SK-N-SH (cell line): ENCODE measurements at regions not wholly inside any gene's neighbourhood (a gene's known extent, or its start where the extent isn't known, plus 50 kb on each side); places are given as distances from the start of the nearest gene placed in this dataset.

Experiments used
- CTCF ChIA-PET: fragments of 300-600, 350-600 bp; formaldehyde crosslinking; extraction: SDS; loops from one replicate; lab custom pipeline; 2021; lab: Yijun Ruan, JAX
- POLR2A ChIA-PET: fragments of 350-600 bp; sonication (Branson Sonifier 250); formaldehyde crosslinking; extraction: SDS; loops from one replicate; lab custom pipeline; 2020; ENCODE audit warnings: antibody characterized with exemption, inconsistent platforms; lab: Yijun Ruan, JAX
- DNase-seq: peaks from one replicate; pipeline ENCODE4 v3.0.0; 2012
- H2AFZ ChIP-seq: fragments of 200-600 bp; sonication (generic); 2 replicates; pipeline ENCODE4 v1.8.1; 2016; ENCODE audit warnings: antibody characterized with exemption, mild to moderate bottlenecking, low read depth
- H3F3A ChIP-seq: fragments of 200-600 bp; sonication (generic); replicated peaks from 2 replicates; pipeline ENCODE3; 2016; ENCODE audit warnings: antibody characterized with exemption, mild to moderate bottlenecking; ENCODE audit not compliant: insufficient read depth
- H3K27ac ChIP-seq, 2 experiments: fragments of 200-500 bp in 1 of 2; fragments of 200-600 bp in 1 of 2; sonication (Bioruptor generic) in 1 of 2; sonication (generic), shearing (Covaris generic) in 1 of 2; 2 replicates each; pipeline versions ENCODE4 v1.5.1 to v1.6.1; 2014 to 2016; ENCODE audit warnings: low read depth in 2 of 2, inconsistent platforms in 1 of 2, low read length in 1 of 2, mild to moderate bottlenecking in 1 of 2, mixed read lengths in 1 of 2
- H3K27me3 ChIP-seq: fragments of 200-600 bp; sonication (generic), shearing (Covaris generic); 2 replicates; pipeline ENCODE4 v1.6.1; 2016; ENCODE audit warnings: mixed run types; ENCODE audit not compliant: insufficient read depth
- H3K36me3 ChIP-seq, 2 experiments: fragments of 200-500 bp in 1 of 2; fragments of 200-600 bp in 1 of 2; sonication (Bioruptor generic) in 1 of 2; sonication (generic) in 1 of 2; replicated peaks in 1 of 2; 2 replicates each; pipeline versions ENCODE3 to v1.5.1; 2014 to 2016; ENCODE audit warnings: low read length in 1 of 2, mild to moderate bottlenecking in 1 of 2; ENCODE audit not compliant: insufficient read depth in 2 of 2, control insufficient read depth in 1 of 2
- H3K4me1 ChIP-seq, 2 experiments: fragments of 200-500 bp in 1 of 2; fragments of 200-600 bp in 1 of 2; sonication (Bioruptor generic) in 1 of 2; sonication (generic), shearing (Covaris generic) in 1 of 2; 2 replicates each; pipeline versions ENCODE4 v1.5.1 to v1.6.1; 2014 to 2016; ENCODE audit warnings: low read depth in 1 of 2, low read length in 1 of 2, mixed run types in 1 of 2; ENCODE audit not compliant: insufficient read depth in 2 of 2, control insufficient read depth in 1 of 2
- H3K4me2 ChIP-seq: fragments of 200-600 bp; sonication (generic), shearing (Covaris generic); 2 replicates; pipeline ENCODE4 v1.6.1; 2017; ENCODE audit warnings: mixed run types
- H3K4me3 ChIP-seq, 2 experiments: fragments of 200-500 bp in 1 of 2; fragments of 200-600 bp in 1 of 2; sonication (Bioruptor generic) in 1 of 2; sonication (generic), shearing (Covaris generic) in 1 of 2; 2 replicates each; pipeline versions ENCODE4 v1.5.1 to v1.8.1; 2014 to 2016; ENCODE audit warnings: low read depth in 2 of 2, inconsistent platforms in 1 of 2, low read length in 1 of 2, mild to moderate bottlenecking in 1 of 2, mixed read lengths in 1 of 2, moderate library complexity in 1 of 2
- H3K79me2 ChIP-seq: fragments of 200-600 bp; sonication (generic); 2 replicates; pipeline ENCODE4 v1.8.1; 2017; ENCODE audit warnings: mild to moderate bottlenecking; ENCODE audit not compliant: insufficient read depth
- H3K9ac ChIP-seq: fragments of 200-600 bp; sonication (generic); 2 replicates; pipeline ENCODE4 v1.6.1; 2017; ENCODE audit warnings: mixed run types
- H3K9me2 ChIP-seq: fragments of 200-600 bp; sonication (generic); 2 replicates; pipeline ENCODE4 v1.6.1; 2017; ENCODE audit warnings: mixed run types
- H3K9me3 ChIP-seq: fragments of 200-600 bp; sonication (generic); 2 replicates; pipeline ENCODE4 v1.6.1; 2017; ENCODE audit warnings: mixed run types, mild to moderate bottlenecking, moderate library complexity
- H4K20me1 ChIP-seq: fragments of 200-600 bp; sonication (generic); 2 replicates; pipeline ENCODE4 v1.6.1; 2017; ENCODE audit warnings: mild to moderate bottlenecking, mixed run types; ENCODE audit not compliant: insufficient read depth
- CTCF ChIP-seq: fragments of 200-600 bp; sonication (generic); IDR thresholded peaks from 2 replicates; pipeline ENCODE4 v1.6.1; 2017; ENCODE audit warnings: antibody characterized with exemption, mild to moderate bottlenecking, moderate library complexity
- EP300 ChIP-seq, 2 experiments: IDR thresholded peaks; 2 replicates each; pipeline versions ENCODE4 v1.4.0 to v1.6.1; 2012; ENCODE audit warnings: borderline replicate concordance in 1 of 2, low read depth in 1 of 2, low read length in 1 of 2
- EZH2phosphoT487 ChIP-seq: fragments of 200-600 bp; sonication (generic); IDR thresholded peaks from 2 replicates; pipeline ENCODE4 v1.6.1; 2017; ENCODE audit warnings: low read depth, mixed run types, mild to moderate bottlenecking, antibody characterized with exemption, moderate library complexity, borderline replicate concordance
- FOXJ3 ChIP-seq: sonication (generic); formaldehyde crosslinking; IDR thresholded peaks from 2 replicates; pipeline ENCODE4 v1.5.1; 2020; ENCODE audit warnings: mild to moderate bottlenecking, missing genetic modification reagents
- GATA2 ChIP-seq: sonication (generic); formaldehyde crosslinking; IDR thresholded peaks from 2 replicates; pipeline ENCODE4 v1.5.0; 2020; ENCODE audit warnings: mild to moderate bottlenecking, missing genetic modification reagents
- MXI1 ChIP-seq: IDR thresholded peaks from 2 replicates; pipeline ENCODE4 v1.6.1; 2012; ENCODE audit warnings: mild to moderate bottlenecking, low read depth, low read length, improper control_type of control experiment
- NFIC ChIP-seq: IDR thresholded peaks from 2 replicates; pipeline ENCODE4 v1.4.0; 2012; ENCODE audit warnings: borderline replicate concordance
- RAD21 ChIP-seq: IDR thresholded peaks from 2 replicates; pipeline ENCODE4 v1.6.1; 2012; ENCODE audit warnings: mild to moderate bottlenecking, low read length
- REST ChIP-seq: IDR thresholded peaks from 2 replicates; pipeline ENCODE4 v1.6.1; 2012; ENCODE audit warnings: mild to moderate bottlenecking, low read depth, low read length, moderate library complexity
- RXRA ChIP-seq: IDR thresholded peaks from 2 replicates; pipeline ENCODE4 v1.4.0; 2012; ENCODE audit warnings: low read depth, mild to moderate bottlenecking, borderline replicate concordance
- TCF12 ChIP-seq: IDR thresholded peaks from 2 replicates; pipeline ENCODE4 v1.4.0; 2012
- WGBS: methylation state at CpG from one replicate; pipeline ENCODE4 v1.1.6; 2017; ENCODE audit warnings: low lambda C conversion rate; 5-methylcytosine and 5-hydroxymethylcytosine counted together

GRCh38 chr4:101699441-101700124 lies 90.9 kb upstream of the BANK1 start:
- WGBS: 84% methylated on average over 8 of the region's 8 CpGs
- no peaks in the 10 kb centered on the region for H3K36me3 ChIP-seq
- no peak overlapping the region for H3K4me3 ChIP-seq
- no peaks in the 10 kb centered on the region for H3K27me3 ChIP-seq
- H2AFZ ChIP-seq: no peak overlapping the region
- DNase-seq: no peak
- H3K79me2 ChIP-seq: no peaks in the 10 kb centered on the region
- ChIA-PET POLR2A (no interaction called here), CTCF (no interaction called here)
- no peak overlapping the region for H3K9ac ChIP-seq
- H4K20me1 ChIP-seq: no peaks in the 10 kb centered on the region
- H3F3A ChIP-seq: no peaks in the 10 kb centered on the region
- H3K4me2 ChIP-seq: no peak overlapping the region
- TF ChIP-seq EZH2phosphoT487: no peak
- H3K9me3 ChIP-seq: no peaks in the 10 kb centered on the region
- no peaks in the 10 kb centered on the region for H3K4me1 ChIP-seq
- no peaks in the 10 kb centered on the region for H3K9me2 ChIP-seq
- no peak overlapping the region for H3K27ac ChIP-seq

GRCh38 chr4:101697266-101697665 lies 93.3 kb upstream of the BANK1 start:
- no peak overlapping the region for H3K9ac ChIP-seq
- no peaks in the 10 kb centered on the region for H3K36me3 ChIP-seq
- WGBS: 100% methylated on average over 1 of the region's 1 CpG
- H3K4me2 ChIP-seq: no peak overlapping the region
- H3F3A ChIP-seq: no peaks in the 10 kb centered on the region
- H2AFZ ChIP-seq: no peak overlapping the region
- no peak overlapping the region for H3K27ac ChIP-seq
- no peaks in the 10 kb centered on the region for H3K79me2 ChIP-seq
- H4K20me1 ChIP-seq: no peaks in the 10 kb centered on the region
- no peaks in the 10 kb centered on the region for H3K27me3 ChIP-seq
- no peak for DNase-seq
- POLR2A ChIA-PET: no interaction called here
- H3K9me3 ChIP-seq: no peaks in the 10 kb centered on the region
- H3K9me2 ChIP-seq: no peaks in the 10 kb centered on the region
- CTCF ChIA-PET: no interaction called here
- TF ChIP-seq REST: no peak
- no peak for TF ChIP-seq EP300 (IDR thresholded peaks at IDR 0.05; ENCODE audit: borderline replicate concordance in 1 of 2, low read depth in 1 of 2, low read length in 1 of 2)
- no peak for TF ChIP-seq GATA2
- no peak for TF ChIP-seq EZH2phosphoT487
- no peak for TF ChIP-seq TCF12
- TF ChIP-seq NFIC: no peak
- no peak for TF ChIP-seq FOXJ3 (CRISPR knock-in tag)
- TF ChIP-seq RXRA: no peak
- no peak for TF ChIP-seq MXI1
- no peak for TF ChIP-seq CTCF
- no peak for TF ChIP-seq RAD21
- no peak overlapping the region for H3K4me3 ChIP-seq
- H3K4me1 ChIP-seq: peaks cover 3 to 4% of the 10 kb centered on the region in 2 experiments; a peak in 3 of 4 replicates
